NCI-H748 (cell line): ENCODE measurements at regions not wholly inside any gene's neighbourhood (a gene's known extent, or its start where the extent isn't known, plus 50 kb on each side); places are given as distances from the start of the nearest gene placed in this dataset.

Source experiments
- DNase-seq: peaks from one replicate; lab custom pipeline; 2025; ENCODE audit not compliant: unreplicated experiment; lab: John Stamatoyannopoulos, UW

DNA sequence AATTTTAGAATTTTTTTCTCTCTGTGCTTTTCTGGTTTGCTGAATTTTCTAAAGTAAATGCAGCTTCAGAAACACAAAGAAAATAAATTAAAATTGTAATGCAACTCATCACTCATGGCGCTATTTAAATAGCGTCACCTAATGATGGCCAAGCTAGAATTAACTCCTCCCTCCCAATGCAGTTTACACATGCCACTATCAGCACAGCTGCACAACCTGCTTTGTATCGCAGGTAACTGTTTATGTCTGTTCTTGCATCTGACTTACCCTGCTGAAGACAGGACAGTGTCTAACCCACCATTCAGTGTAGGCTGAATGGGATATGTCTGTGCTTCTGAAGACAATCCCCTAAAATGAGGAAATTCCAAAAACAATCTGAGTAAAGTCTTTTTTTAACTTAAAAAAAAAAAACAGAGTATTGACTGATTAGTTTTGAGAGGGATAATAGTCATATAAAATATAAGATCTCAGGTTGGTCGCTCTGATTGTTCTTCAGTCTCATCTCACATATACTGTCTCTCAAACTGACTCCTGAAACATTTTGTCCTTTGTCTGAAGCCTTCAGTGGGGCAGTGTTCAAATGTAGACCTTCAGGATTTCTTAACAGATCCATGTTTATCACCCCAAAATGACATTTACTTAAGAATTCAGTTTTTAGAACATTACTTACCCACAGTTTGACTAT is 271.4 kb downstream of the ZEB2 start:
- DNase-seq: peak; percentile 1

DNA sequence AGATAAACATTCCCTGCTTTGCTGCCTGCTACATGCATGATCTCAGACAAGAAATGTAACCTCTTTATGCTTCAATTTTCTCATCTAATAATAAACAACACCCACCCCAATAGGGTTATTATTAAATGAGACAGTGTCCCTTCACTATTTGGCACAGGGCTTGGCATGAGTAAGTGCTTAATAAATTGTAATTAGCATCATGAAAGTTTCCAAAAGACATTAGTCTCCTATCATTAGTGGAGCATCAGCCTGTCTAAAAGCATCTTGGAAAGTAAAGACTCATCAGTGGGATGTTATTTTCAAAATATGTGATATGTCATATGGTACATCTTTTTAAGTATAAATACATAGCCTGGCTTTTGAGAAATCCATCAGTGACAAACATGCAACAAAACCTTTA is 275.0 kb downstream of the ZEB2 start:
- DNase-seq: no peak

DNA sequence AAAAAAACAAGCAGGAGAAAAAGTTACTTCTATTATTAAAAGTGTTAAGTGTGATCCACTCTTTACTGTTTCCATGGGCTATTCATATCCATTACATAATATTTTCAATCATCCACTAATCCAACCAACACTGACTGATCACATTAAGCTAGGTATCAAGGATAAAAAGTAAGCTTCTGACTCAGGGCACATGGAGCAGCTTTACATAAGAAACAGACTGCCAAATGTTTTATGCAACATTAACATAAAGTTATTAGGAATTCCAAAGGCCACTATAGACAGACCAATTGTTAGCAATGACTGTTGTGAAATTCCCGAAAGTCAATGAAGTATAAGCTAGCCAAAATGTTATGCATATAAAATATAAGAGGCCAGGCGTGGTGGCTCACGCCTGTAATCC is 277.6 kb downstream of the ZEB2 start:
- DNase-seq: no peak

DNA sequence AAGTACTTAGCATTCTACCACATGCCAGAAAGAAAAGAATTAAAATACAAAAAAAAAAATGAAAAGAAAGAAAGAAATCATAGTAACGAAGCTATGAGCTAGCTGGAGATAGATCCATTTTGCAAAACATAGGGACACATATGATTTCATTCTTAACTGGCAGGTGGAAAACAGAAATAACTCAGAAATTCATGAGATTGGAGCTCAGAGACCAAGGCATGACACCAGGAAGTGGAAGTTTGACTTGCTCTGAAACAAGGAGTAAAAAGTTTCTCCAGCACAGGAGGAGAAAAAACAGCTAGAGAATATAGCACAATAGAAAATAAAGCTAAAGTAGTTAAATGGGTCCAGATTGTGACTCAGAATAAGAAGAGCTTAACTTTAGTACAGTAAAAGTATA is 278.1 kb downstream of the ZEB2 start:
- DNase-seq: no peak

GRCh38 chr2:144240656-144241339 is 279.1 kb downstream of the ZEB2 start:
- DNase-seq: no peak

- DNase-seq: no peak
Observed at GRCh38 chr2:144239726-144240125, 280.2 kb downstream of the ZEB2 start.

- no peak for DNase-seq
Observed at GRCh38 chr2:144239306-144239705, 280.6 kb downstream of the ZEB2 start.

DNA sequence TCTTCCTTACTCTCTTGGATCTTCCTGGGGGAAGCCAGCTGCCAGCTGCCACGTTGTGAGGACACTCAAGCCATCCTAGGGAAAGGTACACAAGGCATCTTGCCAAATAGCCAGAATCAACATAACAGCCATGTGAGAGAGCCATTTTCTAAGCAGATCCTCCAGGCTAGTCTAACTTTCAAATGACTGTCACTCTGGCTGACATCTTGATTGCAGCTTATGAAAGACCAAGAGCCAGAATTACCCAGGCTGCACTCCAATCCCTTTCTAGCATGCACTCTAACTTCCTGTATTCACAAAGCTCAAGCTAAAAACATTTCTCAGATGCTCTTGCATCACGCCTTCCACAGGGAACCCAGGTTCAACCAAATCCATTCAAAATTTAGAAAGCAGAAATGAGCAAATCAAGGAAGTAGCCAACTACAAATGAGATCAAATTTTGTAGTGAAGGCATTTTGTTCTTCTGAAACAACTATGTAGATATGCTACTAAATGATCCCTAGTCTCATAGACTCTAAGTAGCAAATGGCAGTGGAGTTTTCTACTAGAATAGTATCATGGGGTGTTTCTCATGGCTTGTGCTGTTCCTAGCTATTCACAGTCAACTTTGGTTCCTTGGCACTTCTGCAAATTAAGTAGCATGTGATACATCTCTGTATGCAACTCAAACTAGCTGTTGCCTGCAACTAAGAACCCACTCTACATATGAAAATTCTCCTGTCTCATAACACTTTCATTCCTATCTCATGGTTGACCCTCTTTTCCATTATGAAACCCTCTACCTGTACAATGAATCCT is 281.9 kb downstream of the ZEB2 start:
- DNase-seq: peak; percentile 58

- no peak for DNase-seq
Observed at GRCh38 chr2:144237108-144237507, 282.8 kb downstream of the ZEB2 start.

- DNase-seq: no peak
Observed at GRCh38 chr2:144235050-144235449, 284.9 kb downstream of the ZEB2 start.

- no peak for DNase-seq
Observed at GRCh38 chr2:144234542-144234871, 285.4 kb downstream of the ZEB2 start.

- DNase-seq: no peak
Observed at GRCh38 chr2:144233733-144234541, 286.0 kb downstream of the ZEB2 start.

DNA sequence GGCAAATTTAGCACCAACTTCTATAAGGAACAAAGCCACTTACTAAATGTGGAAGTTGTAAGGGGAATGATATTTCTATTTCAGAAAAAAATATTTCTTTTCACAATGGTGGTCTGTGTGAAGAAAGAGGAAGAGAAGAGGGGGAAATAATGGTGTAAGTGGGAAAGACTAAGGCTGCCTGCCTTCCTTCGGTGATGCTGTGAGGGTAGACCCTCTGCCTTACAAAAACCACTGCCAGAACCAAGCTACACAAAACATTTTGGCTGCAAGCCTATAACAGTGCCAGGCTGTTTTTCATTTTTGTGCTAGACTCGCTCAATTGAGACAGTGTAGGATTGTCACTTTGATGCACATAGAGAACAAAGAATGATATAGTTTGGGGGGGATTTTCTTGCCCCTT is 286.6 kb downstream of the ZEB2 start:
- no peak for DNase-seq

DNA sequence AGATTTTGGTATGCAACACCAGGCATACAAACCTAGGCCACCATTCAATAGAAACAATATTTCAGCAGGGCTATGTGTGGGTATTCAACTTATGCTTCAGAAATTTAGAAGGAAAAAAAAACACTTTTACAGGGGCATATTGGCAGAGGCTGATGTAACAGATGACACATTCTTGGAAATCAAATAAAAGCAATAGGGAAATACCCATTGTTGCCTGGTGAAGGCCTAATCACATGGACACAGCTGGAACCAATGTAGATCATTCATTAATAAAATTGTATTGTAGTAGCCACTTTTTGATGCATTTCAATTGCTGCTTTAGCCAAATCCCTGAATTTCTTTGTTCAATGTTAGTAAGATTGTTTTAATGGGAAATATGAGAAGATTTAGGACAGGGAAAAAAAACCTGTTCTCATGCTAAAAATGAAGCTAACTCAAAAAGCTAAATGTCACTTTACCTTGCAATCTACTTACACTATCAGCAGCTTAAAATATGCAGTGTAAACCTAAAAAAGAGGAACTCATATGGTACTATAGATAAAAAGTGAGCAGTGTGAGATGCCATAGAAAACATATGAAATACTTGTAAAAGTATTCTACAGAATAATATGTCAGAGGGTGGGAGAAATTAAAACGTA is 289.4 kb downstream of the ZEB2 start:
- no peak for DNase-seq

- DNase-seq: no peak
Observed at GRCh38 chr2:144230033-144230432, 289.9 kb downstream of the ZEB2 start.

DNA sequence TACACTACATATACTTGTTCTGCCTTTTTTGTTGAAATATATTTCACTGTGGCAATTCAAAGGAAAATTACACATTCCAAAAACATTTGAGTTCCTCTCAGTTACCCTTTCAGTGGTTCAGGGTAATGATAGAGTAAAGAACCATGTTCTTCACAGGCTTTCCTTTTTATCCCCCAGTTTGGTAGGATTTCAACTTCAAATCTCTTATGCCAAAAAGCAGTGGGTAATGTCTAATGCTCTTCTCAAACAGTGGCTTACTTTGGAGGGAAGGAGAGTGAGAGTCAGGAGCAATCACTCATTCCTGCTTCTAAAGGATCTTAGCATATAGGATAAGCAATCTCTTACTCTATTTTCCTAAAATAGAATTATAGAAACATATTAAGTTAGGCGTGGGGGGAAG is 290.6 kb downstream of the ZEB2 start:
- DNase-seq: no peak

DNA sequence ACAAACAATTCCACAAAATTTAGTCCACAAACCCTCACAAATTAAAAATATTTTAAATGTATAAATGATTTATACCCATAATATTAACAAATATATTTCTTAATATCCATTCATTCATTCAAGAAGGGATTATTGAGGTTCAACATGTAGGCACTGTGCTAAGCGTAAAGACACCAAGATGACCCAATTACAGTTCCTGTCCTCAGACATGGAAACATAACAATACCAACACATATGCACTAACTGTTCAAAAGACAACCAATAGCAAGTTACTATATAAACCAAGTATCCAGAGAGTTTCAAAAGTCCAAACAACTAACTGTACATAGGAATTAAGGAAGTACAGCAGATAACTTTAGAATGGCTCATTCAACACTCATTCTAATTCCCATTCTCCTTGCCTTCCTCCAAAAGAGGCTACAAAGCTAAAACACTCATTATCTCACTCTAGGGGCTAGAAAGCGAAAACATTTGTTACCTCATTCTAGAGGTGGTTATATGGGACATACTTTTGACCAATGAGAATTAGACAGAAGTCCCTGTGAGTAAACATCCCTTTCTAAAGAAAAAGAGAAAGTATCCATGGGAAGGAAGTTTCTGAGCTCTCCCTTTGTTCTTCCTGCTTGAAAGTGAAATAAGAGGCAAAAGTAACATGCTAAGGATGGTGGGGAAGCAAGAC is 292.4 kb downstream of the ZEB2 start:
- no peak for DNase-seq

GRCh38 chr2:144225076-144225475 is 294.8 kb downstream of the ZEB2 start:
- no peak for DNase-seq

GRCh38 chr2:144224472-144224871 is 295.4 kb downstream of the ZEB2 start:
- no peak for DNase-seq

GRCh38 chr2:144219979-144220378 is 299.9 kb downstream of the ZEB2 start:
- no peak for DNase-seq
